ENCODE measurements at regions not wholly inside any gene's neighbourhood (a gene's known extent, or its start where the extent isn't known, plus 50 kb on each side); places are given as distances from the start of the nearest gene placed in this dataset.

GRCh38 chr11:19557720-19558140 is 154.9 kb upstream of the NAV2 start:
- intact Hi-C loops (cut with micrococcal nuclease): loop anchor here (5.0 kb wide), 1 partner anchor 345 kb away; no protein-coding TSS in a partner anchor
- no peak overlapping the region for H3K27ac Mint-ChIP-seq
- H3K4me1 Mint-ChIP-seq: peaks cover 2% of the 10 kb centered on the region
- Histone ChIP-seq H4K20me1 (ENCODE audit: insufficient read depth, low read length) (no peaks in the 10 kb centered on the region), H3K4me3 (replicated peaks in 1 of 3; ENCODE audit: low read depth in 2 of 3, low read length in 3 of 3) (no peak overlapping the region), H3K4me2 (replicated peaks; ENCODE audit: extremely low read depth, low read length, poor library complexity, severe bottlenecking) (no peak overlapping the region), H3K4me1 (ENCODE audit: control insufficient read depth in 1 of 2, insufficient read depth in 2 of 2, low read length in 2 of 2) (no peaks in the 10 kb centered on the region), H3K27ac (ENCODE audit: low read depth in 1 of 2, low read length in 2 of 2) (no peak overlapping the region), H3K79me2 (ENCODE audit: insufficient read depth, low read length) (no peaks in the 10 kb centered on the region), H3K9me3 (replicated peaks in 1 of 2; ENCODE audit: control insufficient read depth in 1 of 2, insufficient read depth in 1 of 2, low read length in 2 of 2) (no peaks in the 10 kb centered on the region), H3K9ac (ENCODE audit: insufficient read depth, low read length, poor library complexity, severe bottlenecking) (no peak overlapping the region), H3K36me3 (replicated peaks in 1 of 2; ENCODE audit: control insufficient read depth in 1 of 2, insufficient read depth in 2 of 2, low read length in 2 of 2) (no peaks in the 10 kb centered on the region), H2AFZ (ENCODE audit: insufficient read depth, low read depth, low read length, poor library complexity, severe bottlenecking) (no peak overlapping the region), H3K27me3 (ENCODE audit: control insufficient read depth in 2 of 2, insufficient read depth in 2 of 2, low read length in 2 of 2) (no peaks in the 10 kb centered on the region)
- H3K27me3 Mint-ChIP-seq (ENCODE audit: low read depth in 3 of 3): peaks cover 1 to 15% (median 13%) of the 10 kb centered on the region in 3 donors
- 2% methylated on average over 4 of the region's 7 CpGs for WGBS (ENCODE audit: insufficient coverage)
- H3K4me3 Mint-ChIP-seq: no peak overlapping the region
- peak; percentile 87 for TF ChIP-seq CTCF (IDR thresholded peaks at IDR 0.05)
- DNase-seq: peak; percentile 22 to 53 (median 41)
- H3K36me3 Mint-ChIP-seq: no peaks in the 10 kb centered on the region
- no peaks in the 10 kb centered on the region for H3K9me3 Mint-ChIP-seq

DNA sequence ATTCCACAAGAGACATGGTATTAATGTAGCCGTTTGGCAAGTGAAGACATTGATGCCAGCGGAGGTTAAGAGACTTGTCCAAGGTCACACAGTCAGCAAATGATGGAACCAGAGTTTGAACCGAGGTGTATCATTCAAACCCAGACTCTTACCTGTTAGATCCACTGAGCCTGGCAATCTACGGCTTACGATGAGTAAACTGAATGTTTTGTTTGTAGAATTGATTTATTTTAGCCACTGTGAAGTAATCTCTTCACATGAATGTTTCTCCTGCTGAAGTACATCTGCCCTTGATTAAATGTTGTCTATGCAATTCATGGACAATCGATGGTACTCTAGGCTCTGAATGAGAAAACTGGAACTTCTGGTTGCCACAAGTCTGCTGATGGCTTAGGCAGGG is 155.5 kb upstream of the NAV2 start:
- no peak overlapping the region for H3K27ac Mint-ChIP-seq
- no peak for TF ChIP-seq CTCF (IDR thresholded peaks at IDR 0.05)

More for the DNA sequence above, 155.5 kb upstream of the NAV2 start:
- H3K27me3 Mint-ChIP-seq (ENCODE audit: low read depth in 3 of 3): peaks cover 1 to 14% (median 13%) of the 10 kb centered on the region in 3 donors
- Histone ChIP-seq H3K79me2 (ENCODE audit: insufficient read depth, low read length) (no peaks in the 10 kb centered on the region), H3K27ac (ENCODE audit: low read depth in 1 of 2, low read length in 2 of 2) (no peak overlapping the region), H3K4me1 (ENCODE audit: control insufficient read depth in 1 of 2, insufficient read depth in 2 of 2, low read length in 2 of 2) (no peaks in the 10 kb centered on the region), H4K20me1 (ENCODE audit: insufficient read depth, low read length) (no peaks in the 10 kb centered on the region), H2AFZ (ENCODE audit: insufficient read depth, low read depth, low read length, poor library complexity, severe bottlenecking) (no peak overlapping the region), H3K4me3 (replicated peaks in 1 of 3; ENCODE audit: low read depth in 2 of 3, low read length in 3 of 3) (no peak overlapping the region), H3K27me3 (ENCODE audit: control insufficient read depth in 2 of 2, insufficient read depth in 2 of 2, low read length in 2 of 2) (no peaks in the 10 kb centered on the region), H3K9ac (ENCODE audit: insufficient read depth, low read length, poor library complexity, severe bottlenecking) (no peak overlapping the region), H3K36me3 (replicated peaks in 1 of 2; ENCODE audit: control insufficient read depth in 1 of 2, insufficient read depth in 2 of 2, low read length in 2 of 2) (no peaks in the 10 kb centered on the region), H3K4me2 (replicated peaks; ENCODE audit: extremely low read depth, low read length, poor library complexity, severe bottlenecking) (no peak overlapping the region), H3K9me3 (replicated peaks in 1 of 2; ENCODE audit: control insufficient read depth in 1 of 2, insufficient read depth in 1 of 2, low read length in 2 of 2) (no peaks in the 10 kb centered on the region)
- no peaks in the 10 kb centered on the region for H3K9me3 Mint-ChIP-seq
- H3K4me3 Mint-ChIP-seq: no peak overlapping the region
- H3K4me1 Mint-ChIP-seq: peaks cover 2% of the 10 kb centered on the region
- no peaks in the 10 kb centered on the region for H3K36me3 Mint-ChIP-seq
- no peak for DNase-seq
- 79% methylated on average over 4 of the region's 6 CpGs for WGBS (ENCODE audit: insufficient coverage)
- intact Hi-C loops (cut with micrococcal nuclease): loop anchor here (5.0 kb wide), 1 partner anchor 345 kb away; no protein-coding TSS in a partner anchor
